ENCODE measurements at regions not wholly inside any gene's neighbourhood (a gene's known extent, or its start where the extent isn't known, plus 50 kb on each side); places are given as distances from the start of the nearest gene placed in this dataset.

GRCh38 chr13:40056898-40057619, 401.6 kb downstream of the COG6 start (continued):
- no peak for TF ChIP-seq USF1 (IDR thresholded peaks at IDR 0.05; ENCODE audit: borderline replicate concordance, extremely low read length, insufficient read depth, low read depth, low read length)
- TF ChIP-seq POU2F2 (IDR thresholded peaks at IDR 0.05; ENCODE audit: borderline replicate concordance, low read depth, low read length): no peak
- no peak for TF ChIP-seq SMC3 (IDR thresholded peaks at IDR 0.05; ENCODE audit: borderline replicate concordance, low read length)
- no peak for TF ChIP-seq NR2C2 (IDR thresholded peaks at IDR 0.05; ENCODE audit: borderline replicate concordance, control insufficient read depth, insufficient read length, low read depth)
- no peak for TF ChIP-seq STAT3 (IDR thresholded peaks at IDR 0.05; ENCODE audit: low read depth, low read length)

- Histone ChIP-seq H4K20me1 (ENCODE audit: control insufficient read depth, insufficient read depth) (no peaks in the 10 kb centered on the region), H3K4me3 (no peak overlapping the region), H3K79me2 (ENCODE audit: control insufficient read depth, insufficient read depth, low read length) (no peaks in the 10 kb centered on the region), H3K27me3 (replicated peaks in 1 of 2; ENCODE audit: control insufficient read depth in 2 of 2, insufficient read depth in 2 of 2, low read length in 1 of 2) (no peaks in the 10 kb centered on the region), H3K4me1 (ENCODE audit: control insufficient read depth, insufficient read depth, low read length) (peaks cover 38% of the 10 kb centered on the region), H3K4me2 (ENCODE audit: control insufficient read depth, insufficient read depth) (peak overlapping the region; percentile 60), H3K9me3 (replicated peaks; ENCODE audit: control insufficient read depth, insufficient read depth, low read length) (no peaks in the 10 kb centered on the region; the same call in 2 of the 3 replicates), H3K27ac (ENCODE audit: control insufficient read depth, insufficient read depth) (peak overlapping the region; percentile 80), H3K9ac (ENCODE audit: control insufficient read depth, insufficient read depth, low read length) (no peak overlapping the region), H3K36me3 (ENCODE audit: control insufficient read depth in 2 of 2, insufficient read depth in 2 of 2, low read length in 1 of 2) (no peaks in the 10 kb centered on the region), H2AFZ (ENCODE audit: control insufficient read depth, low read depth, low read length) (no peak overlapping the region)
- no peak for FAIRE-seq
- no TSS peak for BruUV-seq (replicated peaks)
- 5% methylated on average over 3 of the region's 3 CpGs for WGBS (ENCODE audit: insufficient coverage, insufficient replicate concordance, low lambda C conversion rate, missing lambda C conversion rate)
- peak; percentile 61 for DNase-seq (ENCODE audit: low read depth, low spot score)
- ChIA-PET RAD21 (ENCODE audit: unreplicated experiment) (interaction anchor here (1.4 to 3.3 kb wide), 4 partner anchors 11 to 120 kb away, joined by 4 to 13 read pairs (median 6); no protein-coding TSS in a partner anchor), POLR2A (no interaction called here), SMC1A (ENCODE audit: uncharacterized antibody, unreplicated experiment) (interaction anchor here (1.3 to 3.3 kb wide), 4 partner anchors 10 to 103 kb away, joined by 3 to 25 read pairs (median 12); no protein-coding TSS in a partner anchor), CTCF (interaction anchor here (0.9 to 4.0 kb wide), 3 partner anchors 10 to 116 kb away, joined by 4 to 27 read pairs (median 4); no protein-coding TSS in a partner anchor)
- in situ Hi-C loops (cut with MboI): no loop called here
- TF ChIP-seq RELA (IDR thresholded peaks at IDR 0.05; ENCODE audit: borderline replicate concordance, partially characterized antibody): no peak
- TF ChIP-seq, protein P1, sequence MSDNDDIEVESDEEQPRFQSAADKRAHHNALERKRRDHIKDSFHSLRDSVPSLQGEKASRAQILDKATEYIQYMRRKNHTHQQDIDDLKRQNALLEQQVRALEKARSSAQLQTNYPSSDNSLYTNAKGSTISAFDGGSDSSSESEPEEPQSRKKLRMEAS (IDR thresholded peaks at IDR 0.05; ENCODE audit: low read depth, low read length): 0 out of 2 replicates have a peak, but pooled peaks have one; percentile 55
- TF ChIP-seq HDAC2 (IDR thresholded peaks at IDR 0.05): no peak
- peak; percentile 47; the same call in 1 of the 2 replicates for TF ChIP-seq NR2F1 (conservative IDR thresholded peaks at IDR 0.05)
- TF ChIP-seq SP1 (IDR thresholded peaks at IDR 0.05; ENCODE audit: low read depth, low read length): no peak
- TF ChIP-seq, protein P2, sequence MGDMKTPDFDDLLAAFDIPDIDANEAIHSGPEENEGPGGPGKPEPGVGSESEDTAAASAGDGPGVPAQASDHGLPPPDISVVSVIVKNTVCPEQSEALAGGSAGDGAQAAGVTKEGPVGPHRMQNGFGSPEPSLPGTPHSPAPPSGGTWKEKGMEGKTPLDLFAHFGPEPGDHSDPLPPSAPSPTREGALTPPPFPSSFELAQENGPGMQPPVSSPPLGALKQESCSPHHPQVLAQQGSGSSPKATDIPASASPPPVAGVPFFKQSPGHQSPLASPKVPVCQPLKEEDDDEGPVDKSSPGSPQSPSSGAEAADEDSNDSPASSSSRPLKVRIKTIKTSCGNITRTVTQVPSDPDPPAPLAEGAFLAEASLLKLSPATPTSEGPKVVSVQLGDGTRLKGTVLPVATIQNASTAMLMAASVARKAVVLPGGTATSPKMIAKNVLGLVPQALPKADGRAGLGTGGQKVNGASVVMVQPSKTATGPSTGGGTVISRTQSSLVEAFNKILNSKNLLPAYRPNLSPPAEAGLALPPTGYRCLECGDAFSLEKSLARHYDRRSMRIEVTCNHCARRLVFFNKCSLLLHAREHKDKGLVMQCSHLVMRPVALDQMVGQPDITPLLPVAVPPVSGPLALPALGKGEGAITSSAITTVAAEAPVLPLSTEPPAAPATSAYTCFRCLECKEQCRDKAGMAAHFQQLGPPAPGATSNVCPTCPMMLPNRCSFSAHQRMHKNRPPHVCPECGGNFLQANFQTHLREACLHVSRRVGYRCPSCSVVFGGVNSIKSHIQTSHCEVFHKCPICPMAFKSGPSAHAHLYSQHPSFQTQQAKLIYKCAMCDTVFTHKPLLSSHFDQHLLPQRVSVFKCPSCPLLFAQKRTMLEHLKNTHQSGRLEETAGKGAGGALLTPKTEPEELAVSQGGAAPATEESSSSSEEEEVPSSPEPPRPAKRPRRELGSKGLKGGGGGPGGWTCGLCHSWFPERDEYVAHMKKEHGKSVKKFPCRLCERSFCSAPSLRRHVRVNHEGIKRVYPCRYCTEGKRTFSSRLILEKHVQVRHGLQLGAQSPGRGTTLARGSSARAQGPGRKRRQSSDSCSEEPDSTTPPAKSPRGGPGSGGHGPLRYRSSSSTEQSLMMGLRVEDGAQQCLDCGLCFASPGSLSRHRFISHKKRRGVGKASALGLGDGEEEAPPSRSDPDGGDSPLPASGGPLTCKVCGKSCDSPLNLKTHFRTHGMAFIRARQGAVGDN (IDR thresholded peaks at IDR 0.05): peak; percentile 85
- peak; percentile 31; the same call in 1 of the 2 replicates for TF ChIP-seq IRF4 (IDR thresholded peaks at IDR 0.05; ENCODE audit: low read depth, low read length)
- TF ChIP-seq EP300 (IDR thresholded peaks at IDR 0.05; ENCODE audit: borderline replicate concordance in 1 of 2, control insufficient read depth in 1 of 2, low read depth in 2 of 2, low read length in 2 of 2): peak in 1 of 2 experiments; percentile 39; a peak in 1 of 4 replicates
- TF ChIP-seq BHLHE40 (IDR thresholded peaks at IDR 0.05; ENCODE audit: borderline replicate concordance in 1 of 2, low read depth in 2 of 2, low read length in 1 of 2): peak; percentile 36 to 75; a peak in 2 of 4 replicates
- TF ChIP-seq RAD51 (IDR thresholded peaks at IDR 0.05): 0 out of 2 replicates have a peak, but pooled peaks have one; percentile 8
- no peak for TF ChIP-seq IKZF1 (conservative IDR thresholded peaks at IDR 0.05)
- intact Hi-C loops (cut with micrococcal nuclease; ENCODE audit: unreplicated experiment): loop anchor here (1.0 to 2.0 kb wide), 2 partner anchors 11 to 116 kb away; no protein-coding TSS in a partner anchor
- peak; percentile 54 for ATAC-seq
These were observed 403.3 kb downstream of the COG6 start for GRCh38 chr13:40058757-40059236.
